ENCODE measurements at regions not wholly inside any gene's neighbourhood (a gene's known extent, or its start where the extent isn't known, plus 50 kb on each side); places are given as distances from the start of the nearest gene placed in this dataset.

DNA sequence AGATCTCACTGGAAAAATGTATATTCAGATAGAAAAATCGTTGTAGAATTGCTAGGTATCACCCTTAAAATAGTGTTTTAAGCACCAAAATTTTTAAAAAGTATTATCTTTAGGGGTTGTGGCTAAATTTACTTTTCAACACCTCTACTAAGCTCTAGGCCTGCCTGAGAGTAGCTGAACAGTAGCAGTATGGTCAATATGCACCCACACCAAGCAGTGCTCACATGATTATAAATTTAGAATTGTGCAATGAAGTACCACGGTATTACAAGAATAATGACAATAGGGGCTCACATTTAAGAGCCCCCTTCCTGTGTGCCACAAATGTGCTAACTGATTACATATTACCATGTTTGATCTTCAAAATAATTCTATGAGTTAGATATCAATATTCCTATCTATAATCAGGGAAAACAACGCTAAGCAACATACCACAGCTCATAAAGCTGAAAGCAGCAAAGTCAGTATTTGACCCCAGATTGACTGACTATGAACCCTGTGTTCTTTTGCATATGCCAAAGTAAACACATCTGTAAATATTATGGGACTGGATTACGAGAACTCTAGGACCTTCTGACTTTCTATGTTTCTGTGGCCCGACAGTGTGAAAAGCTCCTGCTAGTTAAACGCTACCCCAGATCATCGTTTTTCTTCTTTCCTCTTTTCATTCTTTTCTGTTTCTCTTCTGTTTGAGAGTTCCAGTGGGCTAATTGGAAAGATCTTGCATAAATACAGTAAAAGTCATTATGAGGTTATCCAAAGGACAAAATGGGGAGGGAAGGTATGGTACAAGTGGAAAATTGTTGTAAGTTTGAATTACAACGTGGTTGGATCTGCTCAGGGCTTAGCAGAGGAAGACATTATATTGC is 201.1 kb upstream of the C1orf87 start:
- no peak for DNase-seq
- H4K91ac ChIP-seq (ENCODE audit: insufficient read length, low read depth, low read length): no peak overlapping the region
- no peaks in the 10 kb centered on the region for H4K20me1 ChIP-seq (ENCODE audit: control insufficient read depth, insufficient read depth, insufficient read length)
- H2AK5ac ChIP-seq (ENCODE audit: insufficient read length, low read length): no peak overlapping the region
- H3K18ac ChIP-seq (ENCODE audit: insufficient read length, low read depth, low read length): no peak overlapping the region
- Mint-ChIP-seq H3K4me3 (no peak overlapping the region), H3K9me3 (no peaks in the 10 kb centered on the region), H3K4me1 (no peaks in the 10 kb centered on the region), H3K27me3 (ENCODE audit: low read depth) (no peaks in the 10 kb centered on the region), H3K27ac (no peak overlapping the region), H3K36me3 (ENCODE audit: insufficient read depth in 1 of 3, low read depth in 3 of 3) (no peaks in the 10 kb centered on the region)
- no peak overlapping the region for H3K4me2 ChIP-seq (ENCODE audit: insufficient read depth, insufficient read length, low read length)
- no peaks in the 10 kb centered on the region; the same call in 1 of the 2 replicates for H3K27me3 ChIP-seq (ENCODE audit: insufficient read depth, low read length)
- no peaks in the 10 kb centered on the region for H3K79me1 ChIP-seq (ENCODE audit: insufficient read depth, low read depth, low read length, poor library complexity, severe bottlenecking)
- no peaks in the 10 kb centered on the region for H3K9me3 ChIP-seq (ENCODE audit: control insufficient read depth, low read depth, low read length)
- no peak overlapping the region for H4K5ac ChIP-seq (ENCODE audit: insufficient read length, low read depth, low read length)
- no peak overlapping the region for H3K9ac ChIP-seq (ENCODE audit: extremely low read depth, insufficient read length, low read length)
- no peak overlapping the region for H2BK12ac ChIP-seq (ENCODE audit: insufficient read length, low read depth, low read length)
- no peak overlapping the region for H3K14ac ChIP-seq (ENCODE audit: insufficient read depth, low read length)
- H3K4ac ChIP-seq (ENCODE audit: low read depth, low read length): no peak overlapping the region
- TF ChIP-seq, protein P1, sequence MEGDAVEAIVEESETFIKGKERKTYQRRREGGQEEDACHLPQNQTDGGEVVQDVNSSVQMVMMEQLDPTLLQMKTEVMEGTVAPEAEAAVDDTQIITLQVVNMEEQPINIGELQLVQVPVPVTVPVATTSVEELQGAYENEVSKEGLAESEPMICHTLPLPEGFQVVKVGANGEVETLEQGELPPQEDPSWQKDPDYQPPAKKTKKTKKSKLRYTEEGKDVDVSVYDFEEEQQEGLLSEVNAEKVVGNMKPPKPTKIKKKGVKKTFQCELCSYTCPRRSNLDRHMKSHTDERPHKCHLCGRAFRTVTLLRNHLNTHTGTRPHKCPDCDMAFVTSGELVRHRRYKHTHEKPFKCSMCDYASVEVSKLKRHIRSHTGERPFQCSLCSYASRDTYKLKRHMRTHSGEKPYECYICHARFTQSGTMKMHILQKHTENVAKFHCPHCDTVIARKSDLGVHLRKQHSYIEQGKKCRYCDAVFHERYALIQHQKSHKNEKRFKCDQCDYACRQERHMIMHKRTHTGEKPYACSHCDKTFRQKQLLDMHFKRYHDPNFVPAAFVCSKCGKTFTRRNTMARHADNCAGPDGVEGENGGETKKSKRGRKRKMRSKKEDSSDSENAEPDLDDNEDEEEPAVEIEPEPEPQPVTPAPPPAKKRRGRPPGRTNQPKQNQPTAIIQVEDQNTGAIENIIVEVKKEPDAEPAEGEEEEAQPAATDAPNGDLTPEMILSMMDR (conservative IDR thresholded peaks at IDR 0.05): no peak
- H3K23ac ChIP-seq (ENCODE audit: insufficient read length, low read depth, low read length): no peak overlapping the region
- H2BK20ac ChIP-seq (ENCODE audit: low read depth, low read length, poor library complexity, severe bottlenecking): no peak overlapping the region
- H2BK120ac ChIP-seq (ENCODE audit: low read depth, low read length, poor library complexity, severe bottlenecking): no peak overlapping the region
- H2BK5ac ChIP-seq (ENCODE audit: insufficient read length, low read length): no peak overlapping the region
- no peak overlapping the region for H2AFZ ChIP-seq (ENCODE audit: low read length)
- no peak overlapping the region for H2BK15ac ChIP-seq (ENCODE audit: low read depth, low read length)
- no peaks in the 10 kb centered on the region for H3K4me1 ChIP-seq (ENCODE audit: insufficient read depth, low read length)
- whole genome bisulfite sequencing (ENCODE audit: extremely low coverage, insufficient read length, low lambda C conversion rate): no CpG with 5 or more reads among the region's 8 CpGs
- no peak overlapping the region for H3T11ph ChIP-seq (ENCODE audit: low read length)
- H3K27ac ChIP-seq (ENCODE audit: insufficient read length, low read depth, low read length): no peak overlapping the region
- H3K23me2 ChIP-seq (ENCODE audit: insufficient read length, low read depth, low read length, poor library complexity, severe bottlenecking): no peaks in the 10 kb centered on the region
- no peaks in the 10 kb centered on the region for H3K79me2 ChIP-seq (ENCODE audit: insufficient read depth, low read length)
- H3K56ac ChIP-seq (ENCODE audit: insufficient read length, low read depth, low read length): no peak overlapping the region
- no peak overlapping the region for H4K8ac ChIP-seq (replicated peaks; ENCODE audit: insufficient read length, low read depth, low read length)
